RWPE1 (cell line): ENCODE measurements at regions not wholly inside any gene's neighbourhood (a gene's known extent, or its start where the extent isn't known, plus 50 kb on each side); places are given as distances from the start of the nearest gene placed in this dataset.
A peak's percentile ranks its signal among the peaks of the same experiment; 100 is the strongest.

Source experiments
- CTCF ChIA-PET: fragments of 350-600 bp; sonication (Branson Sonifier 250); formaldehyde crosslinking; extraction: SDS; loops from one replicate; lab custom pipeline; 2021; lab: Yijun Ruan, JAX
- POLR2A ChIA-PET: fragments of 400-600 bp; formaldehyde crosslinking; extraction: SDS; loops from one replicate; lab custom pipeline; 2020; ENCODE audit warnings: antibody characterized with exemption; ENCODE audit not compliant: low non-redundant PET; lab: Yijun Ruan, JAX
- DNase-seq: peaks from one replicate; pipeline ENCODE4 v3.0.0; 2012; ENCODE audit warnings: low spot score
- H3K27ac ChIP-seq: fragments of 450-650 bp; 2 replicates; pipeline ENCODE4 v1.5.1; 2017
- TF ChIP-seq, protein P1 (sequence below): fragments of 450-650 bp; conservative IDR thresholded peaks from 2 replicates; pipeline ENCODE4 v1.5.1; 2017; ENCODE audit warnings: low read depth, mild to moderate bottlenecking

DNA sequence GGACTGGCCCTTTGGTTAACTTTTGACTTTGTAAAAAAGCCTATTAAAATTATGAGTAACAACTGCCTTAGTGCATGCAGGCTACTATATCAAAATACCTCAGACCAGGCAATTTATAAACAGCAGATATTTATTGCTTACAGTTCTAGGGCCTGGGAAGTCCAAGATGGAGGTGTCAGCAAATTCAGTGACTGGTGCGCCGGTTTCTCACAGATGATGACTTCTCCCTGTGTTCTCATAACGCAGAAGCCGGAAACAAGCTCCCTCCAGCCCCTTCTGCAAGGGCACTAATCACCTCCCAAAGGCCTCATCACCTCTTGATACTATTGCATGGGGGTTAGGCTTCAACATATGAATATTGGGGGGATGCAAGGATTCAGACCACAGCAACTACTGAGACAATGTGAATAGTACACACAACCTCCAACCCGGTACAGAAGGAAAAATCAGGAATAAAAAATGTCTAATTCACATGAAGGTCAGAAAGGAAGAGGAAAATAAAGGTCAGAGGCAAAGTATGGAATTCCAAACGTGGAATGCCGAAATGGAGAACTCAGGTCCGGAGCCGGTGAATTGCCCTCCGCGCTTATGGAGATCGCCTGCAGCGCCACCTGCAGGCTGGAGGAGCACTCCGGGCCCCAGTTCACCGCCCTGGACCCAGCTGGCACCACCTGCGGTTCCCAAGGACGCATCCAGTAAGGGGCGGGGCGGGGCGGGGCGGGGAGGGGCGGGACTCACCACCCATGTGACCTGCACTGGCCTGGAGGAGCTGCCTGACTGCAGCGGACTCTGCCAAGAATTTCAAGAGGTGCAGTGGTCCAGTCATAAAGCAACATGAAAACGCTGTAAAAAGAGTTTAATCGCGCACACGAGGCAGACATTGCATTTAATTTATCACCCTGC, 203.4 kb downstream of the KIF26A start:
- H3K27ac ChIP-seq: no peak overlapping the region
- TF ChIP-seq, protein P1, sequence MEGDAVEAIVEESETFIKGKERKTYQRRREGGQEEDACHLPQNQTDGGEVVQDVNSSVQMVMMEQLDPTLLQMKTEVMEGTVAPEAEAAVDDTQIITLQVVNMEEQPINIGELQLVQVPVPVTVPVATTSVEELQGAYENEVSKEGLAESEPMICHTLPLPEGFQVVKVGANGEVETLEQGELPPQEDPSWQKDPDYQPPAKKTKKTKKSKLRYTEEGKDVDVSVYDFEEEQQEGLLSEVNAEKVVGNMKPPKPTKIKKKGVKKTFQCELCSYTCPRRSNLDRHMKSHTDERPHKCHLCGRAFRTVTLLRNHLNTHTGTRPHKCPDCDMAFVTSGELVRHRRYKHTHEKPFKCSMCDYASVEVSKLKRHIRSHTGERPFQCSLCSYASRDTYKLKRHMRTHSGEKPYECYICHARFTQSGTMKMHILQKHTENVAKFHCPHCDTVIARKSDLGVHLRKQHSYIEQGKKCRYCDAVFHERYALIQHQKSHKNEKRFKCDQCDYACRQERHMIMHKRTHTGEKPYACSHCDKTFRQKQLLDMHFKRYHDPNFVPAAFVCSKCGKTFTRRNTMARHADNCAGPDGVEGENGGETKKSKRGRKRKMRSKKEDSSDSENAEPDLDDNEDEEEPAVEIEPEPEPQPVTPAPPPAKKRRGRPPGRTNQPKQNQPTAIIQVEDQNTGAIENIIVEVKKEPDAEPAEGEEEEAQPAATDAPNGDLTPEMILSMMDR: peak; percentile 31
- ChIA-PET POLR2A (no interaction called here), CTCF (interaction anchor here (0.6 to 1.0 kb wide), 2 partner anchors 10 to 149 kb away, joined by 3 read pairs; no protein-coding TSS in a partner anchor)
- DNase-seq: peak; percentile 79

- TF ChIP-seq, protein P1: no peak
- ChIA-PET POLR2A (no interaction called here), CTCF (interaction anchor here (0.6 to 1.0 kb wide), 2 partner anchors 11 to 150 kb away, joined by 3 read pairs; no protein-coding TSS in a partner anchor)
- no peak for DNase-seq
- H3K27ac ChIP-seq: no peak overlapping the region
These were observed 204.3 kb downstream of the KIF26A start for GRCh38 chr14:104342435-104343293.

DNA sequence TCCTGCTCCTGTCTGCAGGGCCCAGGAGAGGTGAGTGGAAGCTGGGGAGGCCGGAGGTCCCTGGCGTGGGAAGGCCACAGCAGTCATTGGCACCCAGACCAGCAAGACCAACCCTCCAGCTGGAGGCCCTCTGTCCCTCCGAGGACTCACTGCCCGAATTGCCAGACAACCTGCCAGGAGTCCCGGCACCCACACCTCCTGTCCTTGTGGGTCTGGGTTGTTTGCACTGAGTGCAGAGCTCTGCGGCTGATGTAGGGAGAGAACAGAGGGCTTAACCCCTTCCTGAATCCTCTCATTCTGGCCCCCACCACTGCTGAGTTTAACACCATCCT, 204.9 kb downstream of the KIF26A start:
- CTCF ChIA-PET: no interaction called here
- DNase-seq: no peak
- TF ChIP-seq, protein P1: no peak
- POLR2A ChIA-PET: no interaction called here
- no peak overlapping the region for H3K27ac ChIP-seq

DNA sequence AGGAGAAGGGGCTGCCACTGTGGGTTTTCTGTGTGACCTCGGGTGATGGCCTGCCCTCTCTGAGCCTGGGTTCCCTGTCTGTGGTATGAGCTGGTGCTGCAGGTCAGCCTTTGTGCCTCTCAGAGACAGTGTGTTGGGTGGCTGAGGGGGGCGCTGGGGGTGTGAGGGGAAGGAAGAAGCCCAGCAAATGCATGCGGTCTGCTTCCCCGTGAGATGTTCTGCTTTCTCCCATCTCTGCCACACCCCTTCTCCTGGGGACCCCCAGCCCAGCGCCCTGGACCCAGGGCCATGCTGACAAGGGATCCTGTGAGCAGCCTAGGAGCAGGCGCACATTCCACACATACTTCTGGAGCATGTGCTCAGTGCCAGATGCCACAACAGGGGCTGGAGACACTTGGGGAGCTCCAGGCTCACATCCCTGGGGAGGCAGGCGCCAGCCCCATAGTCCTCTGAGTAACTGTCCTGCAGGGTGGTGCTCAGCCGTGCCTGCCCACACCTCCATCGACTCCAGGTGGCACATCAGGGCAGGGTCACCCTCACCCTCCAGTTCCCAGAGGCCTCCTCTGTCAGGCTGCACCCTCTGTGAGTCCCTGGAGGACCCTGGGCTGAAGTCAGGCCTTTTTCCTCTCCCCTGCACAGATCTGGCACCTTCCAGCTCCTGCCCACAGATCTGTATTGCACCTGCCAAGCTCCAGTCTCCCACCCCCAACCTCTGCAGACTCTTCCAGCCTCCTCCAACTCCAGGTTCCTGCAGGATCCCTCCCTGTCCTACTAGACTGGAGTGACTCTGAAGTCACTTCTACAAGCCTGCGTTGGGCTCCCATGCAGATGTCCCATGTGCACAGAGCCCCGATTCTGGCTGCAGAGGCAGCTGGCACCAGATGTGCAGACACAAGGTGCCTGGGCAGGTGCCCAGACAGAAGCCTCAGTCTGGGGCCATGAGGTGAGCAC, 205.6 kb downstream of the KIF26A start:
- CTCF ChIA-PET: no interaction called here
- TF ChIP-seq, protein P1: no peak
- POLR2A ChIA-PET: no interaction called here
- H3K27ac ChIP-seq: no peak overlapping the region
- DNase-seq: no peak

DNA sequence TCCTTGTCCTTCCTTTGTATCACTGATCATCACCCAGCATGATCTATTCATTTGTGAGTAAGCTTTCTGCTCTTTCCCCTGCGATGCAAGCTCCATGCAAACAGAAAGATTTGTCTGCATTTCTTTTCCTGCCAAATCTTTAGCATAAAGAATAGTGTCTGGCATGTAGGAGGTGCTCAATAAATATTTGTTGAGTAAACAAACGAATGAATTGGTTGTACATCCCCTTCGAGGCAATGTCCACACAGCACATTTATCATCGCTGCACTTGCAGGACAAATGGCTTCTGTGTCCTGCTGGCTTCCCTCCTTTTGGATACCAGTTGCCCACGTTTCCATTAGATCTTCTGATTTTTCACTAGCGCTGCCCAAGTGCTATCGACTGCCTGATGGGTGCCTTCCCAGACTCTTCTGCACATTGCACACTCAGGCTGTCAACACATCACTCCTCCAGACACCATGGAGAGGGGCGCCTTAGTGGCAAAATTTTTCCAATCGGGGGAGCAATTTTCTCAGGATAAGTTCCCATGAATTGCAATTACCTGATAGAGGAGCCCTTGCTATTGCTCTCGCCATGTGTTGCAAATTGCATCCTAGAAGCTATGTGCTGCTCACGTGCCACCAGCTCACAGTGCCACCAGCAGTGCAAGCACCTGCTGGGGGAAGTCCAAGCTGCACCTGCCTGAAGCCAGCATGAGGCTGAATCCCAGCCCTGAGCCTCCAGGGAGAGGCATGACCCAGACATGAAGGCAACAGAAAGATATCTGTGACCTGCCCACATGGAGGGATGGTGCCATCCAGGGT, 206.6 kb downstream of the KIF26A start:
- H3K27ac ChIP-seq: no peak overlapping the region
- TF ChIP-seq, protein P1: no peak
- no peak for DNase-seq
- POLR2A ChIA-PET: no interaction called here
- CTCF ChIA-PET: interaction anchor here (0.5 kb wide), 2 partner anchors 14 to 109 kb away, joined by 3 to 5 read pairs; no protein-coding TSS in a partner anchor
